ENCODE measurements at regions not wholly inside any gene's neighbourhood (a gene's known extent, or its start where the extent isn't known, plus 50 kb on each side); places are given as distances from the start of the nearest gene placed in this dataset.

DNA sequence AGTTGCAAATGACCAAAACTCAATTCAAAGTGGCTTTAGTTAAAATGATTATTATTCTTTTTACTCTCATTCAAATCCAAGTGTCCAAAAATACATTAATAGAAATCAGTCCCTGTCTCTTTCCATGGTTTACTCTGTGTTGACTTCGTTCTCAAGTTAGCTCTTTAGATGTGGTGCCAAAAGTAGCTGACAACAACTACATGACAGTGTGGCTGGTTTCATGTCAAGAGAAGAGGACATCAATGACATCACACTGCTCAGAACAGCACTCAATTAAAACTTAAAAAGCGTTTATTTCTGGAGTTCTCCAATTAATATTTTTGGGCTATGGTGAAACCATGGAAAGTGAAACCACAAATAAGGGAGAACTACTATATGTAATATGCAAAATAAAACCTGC lies 1746.9 kb downstream of the LRRC4C start:
- intact Hi-C loops (cut with micrococcal nuclease): no loop called here
- Mint-ChIP-seq H3K27ac (no peak overlapping the region), H3K9me3 (peaks cover 27% of the 10 kb centered on the region), H3K4me1 (ENCODE audit: low read depth) (no peaks in the 10 kb centered on the region), H3K4me3 (no peak overlapping the region), H3K27me3 (ENCODE audit: insufficient read depth) (no peaks in the 10 kb centered on the region), H3K36me3 (ENCODE audit: low read depth) (no peaks in the 10 kb centered on the region)
- no peak for DNase-seq (ENCODE audit: low spot score)

GRCh38 chr11:39690856-39691255 lies 1768.6 kb downstream of the LRRC4C start:
- no peak for DNase-seq (ENCODE audit: low spot score)
- Mint-ChIP-seq H3K4me3 (no peak overlapping the region), H3K27me3 (ENCODE audit: insufficient read depth) (no peaks in the 10 kb centered on the region), H3K9me3 (peaks cover 17% of the 10 kb centered on the region), H3K4me1 (ENCODE audit: low read depth) (no peaks in the 10 kb centered on the region), H3K36me3 (ENCODE audit: low read depth) (no peaks in the 10 kb centered on the region), H3K27ac (no peak overlapping the region)
- intact Hi-C loops (cut with micrococcal nuclease): no loop called here

- H3K27ac Mint-ChIP-seq: no peak overlapping the region
- no peaks in the 10 kb centered on the region for H3K36me3 Mint-ChIP-seq (ENCODE audit: low read depth)
- no peak overlapping the region for H3K4me3 Mint-ChIP-seq
- intact Hi-C loops (cut with micrococcal nuclease): no loop called here
- no peak for DNase-seq (ENCODE audit: low spot score)
- H3K27me3 Mint-ChIP-seq (ENCODE audit: insufficient read depth): no peaks in the 10 kb centered on the region
- peaks cover 26% of the 10 kb centered on the region for H3K9me3 Mint-ChIP-seq
- no peaks in the 10 kb centered on the region for H3K4me1 Mint-ChIP-seq (ENCODE audit: low read depth)
Measured at GRCh38 chr11:39683951-39684554, 1775.4 kb downstream of the LRRC4C start.

DNA sequence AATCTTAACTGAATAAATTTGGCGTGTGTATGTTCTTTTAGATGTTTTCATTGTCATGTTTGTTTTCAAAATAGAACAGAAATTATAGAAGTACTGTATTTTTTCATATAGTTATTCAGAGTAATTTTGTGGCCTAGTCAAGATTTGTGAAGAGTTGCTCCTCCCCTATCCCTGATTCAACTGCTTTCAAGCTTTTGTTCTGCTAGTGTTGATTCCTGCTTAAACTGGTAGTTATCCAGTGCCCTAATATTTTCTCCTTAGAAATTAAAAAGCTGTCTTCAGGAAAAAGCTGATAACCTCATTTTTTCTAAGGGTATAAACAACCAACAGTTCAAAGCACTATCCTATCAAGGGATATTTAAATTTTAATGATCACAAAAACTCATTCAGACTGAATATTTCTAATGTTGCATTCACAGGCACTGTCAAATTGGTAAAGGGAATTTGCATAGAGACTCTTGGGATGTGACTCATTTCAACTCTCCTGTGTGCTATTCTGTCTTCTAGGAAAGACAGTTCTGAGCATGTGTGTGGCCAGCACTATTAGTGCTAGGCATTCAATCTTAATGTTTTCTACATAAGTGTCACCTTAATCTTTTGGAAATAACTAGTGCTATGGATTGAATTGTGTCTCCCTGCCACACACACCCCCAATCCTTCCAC lies 1776.0 kb downstream of the LRRC4C start:
- H3K9me3 Mint-ChIP-seq: peaks cover 26% of the 10 kb centered on the region

DNA sequence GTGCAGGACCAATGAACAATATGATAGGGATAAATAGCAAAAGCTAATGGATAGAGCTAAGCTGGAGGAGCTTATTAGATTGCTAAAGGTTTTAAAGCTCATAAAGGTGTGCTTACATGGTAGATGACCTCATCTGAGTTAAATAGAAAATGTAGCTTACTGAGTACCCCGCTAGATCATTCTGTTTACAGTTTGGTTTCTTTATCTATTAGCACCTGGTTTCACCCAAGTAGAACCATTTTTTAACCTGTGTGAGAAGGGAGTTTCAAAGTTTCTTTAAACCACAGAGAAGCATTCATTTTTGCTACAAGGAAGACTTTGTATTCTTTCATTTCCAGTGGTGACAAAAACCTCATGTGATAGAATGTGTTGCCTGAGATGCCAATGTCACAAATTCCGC lies 1778.0 kb downstream of the LRRC4C start:
- Mint-ChIP-seq H3K4me1 (ENCODE audit: low read depth) (no peaks in the 10 kb centered on the region), H3K27me3 (ENCODE audit: insufficient read depth) (no peaks in the 10 kb centered on the region), H3K36me3 (ENCODE audit: low read depth) (no peaks in the 10 kb centered on the region), H3K27ac (no peak overlapping the region), H3K9me3 (peaks cover 25% of the 10 kb centered on the region), H3K4me3 (no peak overlapping the region)
- no peak for DNase-seq (ENCODE audit: low spot score)
- intact Hi-C loops (cut with micrococcal nuclease): no loop called here

More for the DNA sequence above, 1776.0 kb downstream of the LRRC4C start:
- Mint-ChIP-seq H3K36me3 (ENCODE audit: low read depth) (no peaks in the 10 kb centered on the region), H3K27ac (no peak overlapping the region), H3K4me1 (ENCODE audit: low read depth) (no peaks in the 10 kb centered on the region), H3K4me3 (no peak overlapping the region), H3K27me3 (ENCODE audit: insufficient read depth) (no peaks in the 10 kb centered on the region)
- DNase-seq (ENCODE audit: low spot score): no peak
- intact Hi-C loops (cut with micrococcal nuclease): no loop called here

DNA sequence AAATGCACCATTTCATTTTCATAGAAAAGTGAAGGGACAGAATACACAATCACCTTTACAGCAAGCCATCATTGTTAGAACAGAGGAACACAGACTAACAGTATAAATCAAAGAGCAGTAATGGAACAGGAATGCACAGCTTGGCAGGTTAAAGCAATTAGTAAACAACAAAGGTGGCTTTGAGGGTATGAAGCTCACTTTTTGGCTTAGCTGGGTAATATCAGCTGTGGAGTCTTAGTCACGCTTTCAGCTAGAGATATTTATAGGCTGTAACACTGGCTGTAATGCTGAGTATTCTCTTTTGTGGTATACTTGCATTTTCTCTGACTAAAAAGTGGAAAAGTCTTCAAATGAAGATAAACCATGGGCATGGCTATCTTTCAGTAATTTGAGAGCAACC lies 1780.5 kb downstream of the LRRC4C start:
- no peaks in the 10 kb centered on the region for H3K36me3 Mint-ChIP-seq (ENCODE audit: low read depth)
- H3K4me1 Mint-ChIP-seq (ENCODE audit: low read depth): no peaks in the 10 kb centered on the region
- H3K9me3 Mint-ChIP-seq: peaks cover 21% of the 10 kb centered on the region
- no peak overlapping the region for H3K4me3 Mint-ChIP-seq
- no peak overlapping the region for H3K27ac Mint-ChIP-seq
- DNase-seq (ENCODE audit: low spot score): no peak
- intact Hi-C loops (cut with micrococcal nuclease): no loop called here
- H3K27me3 Mint-ChIP-seq (ENCODE audit: insufficient read depth): no peaks in the 10 kb centered on the region

- intact Hi-C loops (cut with micrococcal nuclease): no loop called here
- Mint-ChIP-seq H3K9me3 (peaks cover 20% of the 10 kb centered on the region), H3K4me1 (ENCODE audit: low read depth) (no peaks in the 10 kb centered on the region), H3K27me3 (ENCODE audit: insufficient read depth) (no peaks in the 10 kb centered on the region), H3K27ac (no peak overlapping the region), H3K36me3 (ENCODE audit: low read depth) (no peaks in the 10 kb centered on the region), H3K4me3 (no peak overlapping the region)
- DNase-seq (ENCODE audit: low spot score): no peak
Measured at GRCh38 chr11:39675171-39675570, 1784.3 kb downstream of the LRRC4C start.

GRCh38 chr11:39674761-39675160 lies 1784.7 kb downstream of the LRRC4C start:
- no peak overlapping the region for H3K4me3 Mint-ChIP-seq
- H3K27ac Mint-ChIP-seq: no peak overlapping the region
- no peaks in the 10 kb centered on the region for H3K4me1 Mint-ChIP-seq (ENCODE audit: low read depth)
- no peak for DNase-seq (ENCODE audit: low spot score)
- H3K9me3 Mint-ChIP-seq: peaks cover 18% of the 10 kb centered on the region
- intact Hi-C loops (cut with micrococcal nuclease): no loop called here
- H3K27me3 Mint-ChIP-seq (ENCODE audit: insufficient read depth): no peaks in the 10 kb centered on the region
- H3K36me3 Mint-ChIP-seq (ENCODE audit: low read depth): no peaks in the 10 kb centered on the region

GRCh38 chr11:39674024-39674423 lies 1785.4 kb downstream of the LRRC4C start:
- no peaks in the 10 kb centered on the region for H3K27me3 Mint-ChIP-seq (ENCODE audit: insufficient read depth)
- no peaks in the 10 kb centered on the region for H3K36me3 Mint-ChIP-seq (ENCODE audit: low read depth)

DNA sequence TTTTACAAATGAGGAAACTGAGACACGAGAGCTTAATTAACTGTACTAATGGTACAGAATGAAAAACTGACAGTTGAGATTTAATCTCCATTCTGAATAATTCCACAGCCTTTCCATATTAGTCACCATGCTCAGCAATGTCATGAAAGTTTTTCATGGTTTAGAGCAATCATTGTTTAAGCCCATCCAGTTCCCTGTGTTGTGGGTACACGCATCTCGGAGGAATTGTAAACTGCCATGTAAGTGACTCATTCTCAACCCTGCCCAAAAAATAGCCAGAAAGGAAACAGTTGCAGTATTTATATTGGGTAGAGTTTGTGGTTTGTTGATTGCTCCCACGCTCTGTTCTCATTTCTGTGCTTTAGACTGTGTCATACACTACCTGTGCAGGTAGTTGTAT lies 1790.8 kb downstream of the LRRC4C start:
- intact Hi-C loops (cut with micrococcal nuclease): no loop called here
- H3K27ac Mint-ChIP-seq: no peak overlapping the region
- no peaks in the 10 kb centered on the region for H3K27me3 Mint-ChIP-seq (ENCODE audit: insufficient read depth)
- peaks cover 31% of the 10 kb centered on the region for H3K9me3 Mint-ChIP-seq
- DNase-seq (ENCODE audit: low spot score): no peak
- H3K36me3 Mint-ChIP-seq (ENCODE audit: low read depth): no peaks in the 10 kb centered on the region
- H3K4me3 Mint-ChIP-seq: no peak overlapping the region
- no peaks in the 10 kb centered on the region for H3K4me1 Mint-ChIP-seq (ENCODE audit: low read depth)

More at GRCh38 chr11:39674024-39674423, 1785.4 kb downstream of the LRRC4C start:
- H3K4me3 Mint-ChIP-seq: no peak overlapping the region
- no peak overlapping the region for H3K27ac Mint-ChIP-seq
- no peaks in the 10 kb centered on the region for H3K4me1 Mint-ChIP-seq (ENCODE audit: low read depth)
- peaks cover 18% of the 10 kb centered on the region for H3K9me3 Mint-ChIP-seq
- intact Hi-C loops (cut with micrococcal nuclease): no loop called here
- DNase-seq (ENCODE audit: low spot score): no peak

DNA sequence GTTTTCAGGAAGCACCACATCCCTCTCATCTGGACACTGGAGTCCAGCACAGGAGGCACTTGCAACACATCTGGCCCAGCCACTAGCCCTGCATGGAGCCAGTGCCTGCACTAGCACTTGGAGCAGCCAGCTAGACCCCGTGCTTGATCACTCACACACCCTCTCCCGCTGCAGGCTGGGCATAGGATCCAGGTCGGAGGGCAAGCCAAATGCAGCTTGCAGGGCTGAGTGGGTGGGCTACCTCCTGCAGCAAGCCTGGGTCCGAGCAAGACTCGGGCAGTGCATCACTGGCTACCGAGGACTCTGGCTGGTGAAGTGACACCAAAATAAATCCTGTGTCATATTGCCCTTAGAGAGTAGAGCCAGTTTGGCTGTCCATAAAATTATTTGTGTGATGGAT lies 1795.4 kb downstream of the LRRC4C start:
- Mint-ChIP-seq H3K27me3 (ENCODE audit: insufficient read depth) (no peaks in the 10 kb centered on the region), H3K27ac (no peak overlapping the region), H3K4me3 (no peak overlapping the region), H3K9me3 (peaks cover 35% of the 10 kb centered on the region), H3K4me1 (ENCODE audit: low read depth) (no peaks in the 10 kb centered on the region), H3K36me3 (ENCODE audit: low read depth) (no peaks in the 10 kb centered on the region)
- intact Hi-C loops (cut with micrococcal nuclease): no loop called here
- DNase-seq (ENCODE audit: low spot score): no peak

GRCh38 chr11:39661890-39662289 lies 1797.6 kb downstream of the LRRC4C start:
- no peaks in the 10 kb centered on the region for H3K27me3 Mint-ChIP-seq (ENCODE audit: insufficient read depth)
- no peak overlapping the region for H3K27ac Mint-ChIP-seq
- no peaks in the 10 kb centered on the region for H3K36me3 Mint-ChIP-seq (ENCODE audit: low read depth)
- no peaks in the 10 kb centered on the region for H3K4me1 Mint-ChIP-seq (ENCODE audit: low read depth)
- no peak for DNase-seq (ENCODE audit: low spot score)
- no peak overlapping the region for H3K4me3 Mint-ChIP-seq
- intact Hi-C loops (cut with micrococcal nuclease): no loop called here
- peaks cover 26% of the 10 kb centered on the region for H3K9me3 Mint-ChIP-seq

- intact Hi-C loops (cut with micrococcal nuclease): no loop called here
- Mint-ChIP-seq H3K4me3 (no peak overlapping the region), H3K36me3 (ENCODE audit: low read depth) (no peaks in the 10 kb centered on the region), H3K4me1 (ENCODE audit: low read depth) (no peaks in the 10 kb centered on the region), H3K27ac (no peak overlapping the region), H3K9me3 (peaks cover 22% of the 10 kb centered on the region), H3K27me3 (ENCODE audit: insufficient read depth) (no peaks in the 10 kb centered on the region)
- no peak for DNase-seq (ENCODE audit: low spot score)
Measured at GRCh38 chr11:39651857-39652461, 1807.5 kb downstream of the LRRC4C start.

All from activated T-helper 1 cell treated with anti-CD3 and anti-CD28 coated beads, Interleukin-12 subunit alpha, Interleukin-12 subunit beta, Interleukin-2, Interleukin-4 antibody, amounts not matched to agents 30 ng/mL and 10 ng/mL and 1 ng/mL, durations not matched to agents 14 hours and 24 hours and 36 hours (primary cell).